Aorta (tissue), 5 donors: ENCODE measurements at regions not wholly inside any gene's neighbourhood (a gene's known extent, or its start where the extent isn't known, plus 50 kb on each side); places are given as distances from the start of the nearest gene placed in this dataset.

Experiments used
- ATAC-seq: fragments of 200-7000 bp; cut with Tn5 transposase; one replicate; pipeline ENCODE4 v1.9.1; 2022; ENCODE audit warnings: moderate library complexity; ENCODE audit not compliant: low FRiP score
- DNase-seq, 2 donors: peaks; one replicate each; pipeline ENCODE4 v3.0.0-alpha.2; 2020
- H3K27ac ChIP-seq, 2 donors: one replicate each; pipeline ENCODE4 v1.5.1; 2013; ENCODE audit warnings: low read length in 2 of 2, mild to moderate bottlenecking in 2 of 2, moderate library complexity in 2 of 2, control low read depth in 1 of 2, inconsistent platforms in 1 of 2, low read depth in 1 of 2
- H3K27me3 ChIP-seq, 2 donors: one replicate each; pipeline ENCODE4 v1.6.1; 2013; ENCODE audit warnings: control low read depth in 1 of 2, low read length in 1 of 2, mild to moderate bottlenecking in 1 of 2, moderate library complexity in 1 of 2; ENCODE audit not compliant: insufficient read depth in 2 of 2, control insufficient read depth in 1 of 2
- H3K36me3 ChIP-seq, 2 donors: one replicate each; pipeline ENCODE4 v1.6.1; 2013; ENCODE audit warnings: control low read depth in 1 of 2, low read length in 1 of 2, mild to moderate bottlenecking in 1 of 2; ENCODE audit not compliant: insufficient read depth in 2 of 2, control insufficient read depth in 1 of 2
- H3K4me1 ChIP-seq, 2 donors: one replicate each; pipeline ENCODE4 v1.6.1; 2013; ENCODE audit warnings: low read length in 2 of 2, control low read depth in 1 of 2, mild to moderate bottlenecking in 1 of 2, moderate library complexity in 1 of 2; ENCODE audit not compliant: insufficient read depth in 2 of 2, control insufficient read depth in 1 of 2
- H3K4me3 ChIP-seq, 2 donors: one replicate each; pipeline ENCODE4 v1.5.1; 2013; ENCODE audit warnings: low read length in 2 of 2, control low read depth in 1 of 2, mild to moderate bottlenecking in 1 of 2
- H3K9me3 ChIP-seq: one replicate; pipeline ENCODE4 v1.6.1; 2013; ENCODE audit warnings: mild to moderate bottlenecking, low read length; ENCODE audit not compliant: control insufficient read depth
- WGBS, 2 donors: extraction: QIAGEN DNeasy Blood & Tissue Kit; methylation state at CpG; one replicate each; pipeline ENCODE4 v1.1.7; 2013; 5-methylcytosine and 5-hydroxymethylcytosine counted together
- intact Hi-C, 2 donors: fragments of 100-400 bp; cut with DNase I; formaldehyde crosslinking; loops; one replicate each; pipeline versions ENCODE4 v1.14.2 to v1.15.0; 2022
- donor health status: healthy with polysubstance abuse.
- donor health status: Bipolar disorder and iron deficiency.
- donor health status: DM: no; HTN: no; CAD: no.
- donor health status: DM: no; HTN: no; CAD: no.
- donor health status: DM: yes; HTN: yes; CAD: no.

DNA sequence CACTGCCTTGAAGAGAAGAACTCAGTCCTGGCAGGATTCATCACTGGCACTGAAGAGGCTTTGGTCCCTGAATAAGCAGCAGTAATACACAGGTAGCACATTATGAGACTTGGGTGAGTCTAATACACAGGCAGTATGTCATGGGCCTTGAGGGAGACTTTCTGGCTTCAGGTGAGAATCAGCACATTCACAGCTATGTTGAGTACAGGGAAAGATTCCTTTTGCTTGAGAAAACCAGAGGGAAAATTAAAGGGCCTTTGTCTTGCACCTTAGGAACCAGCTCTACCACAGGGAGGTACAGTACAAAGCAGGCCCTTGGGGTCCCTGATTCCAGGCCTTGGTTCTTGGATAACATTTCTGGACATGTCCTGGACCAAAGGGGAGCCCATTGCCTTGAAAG, 484.6 kb downstream of the RFC3 start:
- intact Hi-C loops = no loop called here
- Histone ChIP-seq H3K4me3 (no peak overlapping the region), H3K4me1 (peaks cover 0 to 3% of the 10 kb centered on the region in 2 donors), H3K36me3 (no peaks in the 10 kb centered on the region), H3K27me3 (no peaks in the 10 kb centered on the region), H3K27ac (no peak overlapping the region), H3K9me3 (peaks cover 2% of the 10 kb centered on the region)
- DNase-seq (no peak), ATAC-seq (no peak)

DNA sequence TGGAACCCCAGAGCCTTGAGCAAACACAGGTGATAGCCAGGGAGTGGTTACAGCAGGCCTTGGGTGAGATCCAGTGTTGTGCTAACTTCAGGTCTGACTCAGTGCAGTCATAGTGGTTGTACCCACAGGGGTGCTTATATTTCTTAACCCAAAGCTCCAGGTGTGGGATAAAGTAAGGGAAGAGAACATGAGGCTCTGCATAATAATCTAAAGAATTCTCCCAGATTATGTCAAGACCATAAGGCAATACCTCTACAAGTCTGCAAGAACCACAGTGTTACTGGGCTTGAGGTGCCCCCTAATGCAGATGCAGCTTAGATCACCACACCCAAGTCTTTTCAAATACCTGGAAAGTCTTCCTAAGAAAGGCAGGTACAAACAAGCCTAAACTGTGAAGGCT, 485.4 kb downstream of the RFC3 start:
- no peak for ATAC-seq
- no peaks in the 10 kb centered on the region for H3K27me3 ChIP-seq
- no peak overlapping the region for H3K4me3 ChIP-seq

DNA sequence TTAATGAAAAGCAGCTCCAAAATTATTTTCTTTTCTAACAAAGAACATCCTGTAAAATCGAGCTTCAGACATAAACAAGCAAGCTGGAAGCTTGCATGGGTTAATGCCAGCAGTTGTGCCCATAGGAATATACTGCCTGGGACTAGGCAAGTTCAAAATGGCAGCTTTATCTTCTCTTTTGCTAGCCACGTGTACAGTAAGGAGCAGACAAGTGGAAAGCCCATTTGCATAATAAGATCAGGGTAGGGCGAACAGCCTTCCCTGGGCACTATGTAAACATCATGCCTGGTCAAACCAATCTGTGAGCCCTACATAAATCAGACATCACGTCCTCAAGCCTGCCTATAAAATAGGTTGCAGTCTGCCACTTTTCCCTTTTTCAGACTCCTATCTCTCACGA, 489.7 kb downstream of the RFC3 start:
- 67 to 72% methylated on average over 5 of the region's 5 CpGs for WGBS, 2 donors
- intact Hi-C loops = no loop called here
- Histone ChIP-seq H3K36me3 (no peaks in the 10 kb centered on the region), H3K9me3 (peaks cover 2% of the 10 kb centered on the region), H3K4me1 (no peaks in the 10 kb centered on the region), H3K27me3 (no peaks in the 10 kb centered on the region), H3K4me3 (no peak overlapping the region), H3K27ac (no peak overlapping the region)
- ATAC-seq (no peak), DNase-seq (no peak)

More for the DNA sequence above, 485.4 kb downstream of the RFC3 start:
- DNase-seq = no peak
- intact Hi-C loops = no loop called here
- Histone ChIP-seq H3K9me3 (peaks cover 2% of the 10 kb centered on the region), H3K27ac (no peak overlapping the region), H3K36me3 (no peaks in the 10 kb centered on the region), H3K4me1 (peaks cover 0 to 3% of the 10 kb centered on the region in 2 donors)

DNA sequence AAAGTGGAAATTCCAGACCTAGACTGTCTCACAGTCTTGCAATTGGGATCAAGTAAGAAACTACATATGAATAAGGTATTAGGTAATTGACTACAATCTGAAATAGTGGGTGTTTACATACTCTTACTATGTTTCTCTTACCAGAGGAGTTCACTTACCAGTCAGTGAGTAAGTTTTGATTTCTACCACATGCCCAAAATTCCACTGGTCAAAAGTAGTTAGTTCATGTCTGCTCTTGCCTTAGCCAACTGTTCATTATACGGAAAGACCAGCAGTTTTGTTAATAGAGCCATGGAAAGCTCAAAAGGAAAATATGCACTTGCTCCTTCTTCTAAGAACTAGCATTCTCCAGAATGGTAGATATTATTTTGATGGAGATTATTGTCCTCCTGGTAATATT, 490.8 kb downstream of the RFC3 start:
- no peaks in the 10 kb centered on the region for H3K27me3 ChIP-seq
- no peaks in the 10 kb centered on the region for H3K9me3 ChIP-seq
- no peaks in the 10 kb centered on the region for H3K36me3 ChIP-seq
- H3K4me3 ChIP-seq = no peak overlapping the region
- H3K27ac ChIP-seq = no peak overlapping the region
- DNase-seq (no peak), ATAC-seq (no peak)
- WGBS, 2 donors = 47 to 58% methylated on average over 1 of the region's 1 CpG
- no peaks in the 10 kb centered on the region for H3K4me1 ChIP-seq
- intact Hi-C loops = no loop called here

DNA sequence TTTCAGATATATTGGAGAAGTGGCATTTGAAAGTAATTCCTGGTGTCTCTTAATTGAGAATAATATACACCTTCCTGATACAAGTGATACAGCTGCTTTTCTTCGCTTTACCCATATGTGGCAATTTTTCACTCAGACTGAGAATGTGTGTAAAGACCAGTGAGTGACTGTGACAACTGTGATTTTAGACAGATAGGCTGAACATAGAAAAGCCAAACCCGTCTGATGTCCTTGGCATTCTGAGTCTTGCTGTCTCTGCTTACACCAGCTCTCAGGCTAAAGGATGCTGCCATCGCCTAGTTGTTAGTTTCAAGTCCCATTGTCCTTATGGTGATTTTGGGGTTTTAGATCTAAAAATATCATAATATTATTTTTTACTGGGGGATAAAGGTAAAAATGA, 492.6 kb downstream of the RFC3 start:
- no peaks in the 10 kb centered on the region for H3K27me3 ChIP-seq

DNA sequence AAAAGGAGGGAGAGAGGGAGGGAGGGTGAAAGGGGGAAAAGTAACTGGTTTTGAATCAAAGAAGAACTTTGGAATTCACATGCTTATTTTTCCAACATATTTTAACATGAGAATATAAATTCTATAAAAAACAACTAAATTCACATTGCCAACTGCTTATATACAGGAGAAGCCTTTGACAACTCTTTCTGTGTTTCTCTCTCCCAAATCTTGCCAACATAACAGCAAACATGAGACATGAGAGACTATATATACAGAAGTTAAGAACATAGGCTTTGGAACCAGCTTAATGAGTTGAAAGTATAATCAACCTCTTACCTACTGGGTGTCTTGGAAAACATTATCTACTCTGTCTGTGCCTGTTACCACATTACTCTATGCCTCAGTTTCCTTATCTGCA, 493.3 kb downstream of the RFC3 start:
- no peaks in the 10 kb centered on the region for H3K4me1 ChIP-seq
- DNase-seq (no peak), ATAC-seq (no peak)
- H3K36me3 ChIP-seq = no peaks in the 10 kb centered on the region
- H3K4me3 ChIP-seq = no peak overlapping the region
- no peaks in the 10 kb centered on the region for H3K27me3 ChIP-seq
- no peak overlapping the region for H3K27ac ChIP-seq
- intact Hi-C loops = no loop called here
- H3K9me3 ChIP-seq = no peaks in the 10 kb centered on the region

More for the DNA sequence above, 492.6 kb downstream of the RFC3 start:
- H3K4me1 ChIP-seq = no peaks in the 10 kb centered on the region
- DNase-seq (no peak), ATAC-seq (no peak)
- H3K4me3 ChIP-seq = no peak overlapping the region
- H3K9me3 ChIP-seq = no peaks in the 10 kb centered on the region
- no peaks in the 10 kb centered on the region for H3K36me3 ChIP-seq
- H3K27ac ChIP-seq = no peak overlapping the region
- intact Hi-C loops = no loop called here
- WGBS, 2 donors = 92 to 94% methylated on average over 3 of the region's 3 CpGs

DNA sequence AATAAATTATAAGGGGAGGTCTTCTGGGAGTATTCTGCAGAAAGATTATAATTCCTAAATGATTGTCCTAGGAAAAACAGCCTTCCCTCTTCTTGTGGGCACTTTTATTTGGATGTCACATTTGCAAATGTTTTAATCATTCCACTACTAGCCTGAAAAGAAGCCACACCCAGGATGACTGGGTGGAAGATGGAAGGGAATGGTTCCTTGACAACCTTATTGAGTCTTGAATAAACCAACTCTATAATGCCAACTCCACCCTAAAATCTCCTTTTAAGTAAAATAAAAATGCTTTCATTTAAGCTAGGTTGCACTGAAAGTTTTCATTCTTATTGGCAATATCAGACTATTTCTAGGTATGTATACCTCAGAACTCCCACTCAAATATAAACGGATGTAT, 494.6 kb downstream of the RFC3 start:
- H3K27me3 ChIP-seq = no peaks in the 10 kb centered on the region
- intact Hi-C loops = no loop called here
- WGBS, 2 donors = 89 to 90% methylated on average over 1 of the region's 1 CpG
- DNase-seq (no peak), ATAC-seq (no peak)
- no peaks in the 10 kb centered on the region for H3K36me3 ChIP-seq
- no peak overlapping the region for H3K4me3 ChIP-seq
- H3K27ac ChIP-seq = no peak overlapping the region
- no peaks in the 10 kb centered on the region for H3K9me3 ChIP-seq
- no peaks in the 10 kb centered on the region for H3K4me1 ChIP-seq

DNA sequence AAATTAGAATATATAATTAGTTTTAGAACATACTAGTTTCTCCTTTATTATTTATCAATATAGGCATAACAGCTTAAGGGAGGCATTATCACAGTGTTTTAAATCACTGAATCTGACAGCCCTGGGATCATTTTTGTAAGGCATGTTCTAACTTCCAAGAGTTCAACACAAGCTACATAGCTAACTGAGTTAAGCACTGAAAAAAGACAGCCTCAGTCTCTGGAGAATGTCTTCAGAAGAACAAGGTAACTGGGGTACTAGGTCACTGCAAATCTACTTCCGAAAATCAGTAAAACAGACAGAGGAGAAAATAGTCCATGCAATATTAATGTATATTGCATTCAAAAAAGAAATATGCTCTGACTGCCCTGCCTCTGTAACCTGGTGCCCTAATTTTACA, 502.1 kb downstream of the RFC3 start:
- Histone ChIP-seq H3K27me3 (no peaks in the 10 kb centered on the region), H3K27ac (no peak overlapping the region), H3K4me3 (no peak overlapping the region), H3K9me3 (no peaks in the 10 kb centered on the region), H3K4me1 (peaks cover 0 to 6% of the 10 kb centered on the region in 2 donors), H3K36me3 (no peaks in the 10 kb centered on the region)
- intact Hi-C loops = no loop called here
- DNase-seq = no peak
- WGBS, 2 donors = 74 to 85% methylated on average over 1 of the region's 1 CpG
- no peak for ATAC-seq

DNA sequence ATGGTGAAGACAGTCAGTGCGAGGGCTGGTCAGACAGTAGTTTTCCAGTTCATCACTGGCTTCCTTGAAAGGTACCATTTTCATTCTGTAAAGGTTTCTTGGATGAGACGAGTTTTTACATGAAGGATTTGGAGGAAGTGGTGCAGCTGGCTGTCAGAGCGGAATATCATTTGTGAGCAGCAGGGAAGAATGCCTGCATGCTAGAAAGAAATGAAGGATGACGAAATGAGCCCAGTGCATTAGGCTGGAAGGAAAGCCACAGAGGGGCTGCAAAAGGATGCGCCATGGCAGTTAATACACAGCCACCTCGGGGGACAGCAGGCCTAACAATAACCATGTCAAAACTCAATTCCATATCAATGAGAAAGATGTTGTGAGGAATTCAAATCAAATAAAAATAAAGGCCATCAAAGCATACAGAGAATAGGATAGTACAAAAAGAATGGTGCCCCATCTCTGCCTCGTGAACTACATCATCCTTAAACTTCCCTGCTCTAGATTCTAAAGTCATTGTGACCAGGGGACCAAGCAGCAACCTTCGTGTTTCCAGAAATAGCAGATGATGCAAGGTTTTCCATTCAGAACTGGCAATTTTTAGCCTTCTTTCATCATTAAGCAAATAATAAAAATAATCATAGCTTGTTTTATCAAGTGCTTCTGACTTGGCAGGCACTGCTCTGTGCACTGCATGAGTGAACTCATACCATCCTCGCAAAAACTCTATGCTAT, 504.2 kb downstream of the RFC3 start:
- intact Hi-C loops = no loop called here
- no peaks in the 10 kb centered on the region for H3K9me3 ChIP-seq
- no peaks in the 10 kb centered on the region for H3K36me3 ChIP-seq
- H3K27ac ChIP-seq = peak overlapping the region in 1 of 2 donors; percentile 54
- no peak for DNase-seq
- no peak for ATAC-seq
- peaks cover 0 to 6% of the 10 kb centered on the region in 2 donors for H3K4me1 ChIP-seq
- no peaks in the 10 kb centered on the region for H3K27me3 ChIP-seq
- H3K4me3 ChIP-seq = no peak overlapping the region
- WGBS, 2 donors = 64 to 66% methylated on average over 9 of the region's 9 CpGs
